ENCODE measurements at regions not wholly inside any gene's neighbourhood (a gene's known extent, or its start where the extent isn't known, plus 50 kb on each side); places are given as distances from the start of the nearest gene placed in this dataset.

DNA sequence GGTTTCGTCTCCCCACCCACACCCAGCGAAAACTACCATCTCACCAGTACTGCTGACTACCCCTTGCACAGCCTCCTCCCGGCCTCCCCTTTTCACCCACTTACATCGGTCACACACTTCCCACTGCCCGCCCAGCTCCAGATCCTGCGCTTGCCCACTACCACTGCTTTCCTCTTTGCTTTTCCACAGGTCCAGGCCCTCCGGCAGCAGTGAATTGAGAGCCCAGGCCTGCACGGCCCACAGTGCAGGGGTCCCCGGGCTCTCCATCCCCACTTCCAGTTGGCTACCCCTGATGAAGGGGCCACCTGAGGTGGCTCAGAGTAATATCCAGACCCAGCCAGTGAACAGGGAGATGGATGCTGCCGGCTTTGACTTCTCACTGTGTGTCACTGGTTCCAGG, 120.2 kb upstream of the FSTL4 start:
- H3K27ac Mint-ChIP-seq = no peak overlapping the region
- intact Hi-C loops (cut with DNase I, micrococcal nuclease) = no loop called here
- DNase-seq (no peak), ATAC-seq (no peak)
- ChIA-PET CTCF (interaction anchor here (0.8 kb wide), 1 partner anchor 14 kb away, joined by 3 read pairs; no protein-coding TSS in a partner anchor), POLR2A (no interaction called here)
- H3K4me1 Mint-ChIP-seq = no peaks in the 10 kb centered on the region
- no peaks in the 10 kb centered on the region for H3K9me3 Mint-ChIP-seq (ENCODE audit: low read depth)
- no peaks in the 10 kb centered on the region for H3K36me3 Mint-ChIP-seq (ENCODE audit: low read depth)
- H3K27me3 Mint-ChIP-seq = peaks cover 2% of the 10 kb centered on the region
- H3K4me3 Mint-ChIP-seq = no peak overlapping the region

DNA sequence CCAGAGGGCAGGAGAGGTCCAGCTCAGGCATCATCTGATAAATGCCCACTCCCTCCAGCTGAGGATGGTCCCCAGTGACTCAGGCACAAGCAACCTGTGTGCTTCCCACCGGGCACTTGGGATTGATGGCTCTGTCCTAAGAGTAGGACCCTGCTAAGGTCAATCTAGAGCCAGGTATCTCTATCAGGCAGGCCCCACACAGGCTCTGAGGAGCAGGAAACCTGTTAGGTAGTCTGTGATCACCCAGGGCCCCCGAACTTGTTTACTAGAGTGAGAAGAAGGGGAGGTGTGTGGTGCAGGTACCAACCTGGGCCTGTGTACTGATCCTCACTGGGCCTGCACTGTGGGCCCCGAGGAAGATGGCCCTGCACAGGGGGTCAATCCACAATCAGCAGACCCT, 119.6 kb upstream of the FSTL4 start:
- CTCF ChIA-PET = interaction anchor here (0.6 to 0.9 kb wide), 2 partner anchors 13 to 15 kb away, joined by 3 read pairs; no protein-coding TSS in a partner anchor
- H3K4me1 Mint-ChIP-seq = no peaks in the 10 kb centered on the region
- H3K27me3 Mint-ChIP-seq = peaks cover 2% of the 10 kb centered on the region
- ATAC-seq = no peak
- POLR2A ChIA-PET = no interaction called here
- H3K9me3 Mint-ChIP-seq (ENCODE audit: low read depth) = no peaks in the 10 kb centered on the region
- DNase-seq = no peak
- intact Hi-C loops (cut with DNase I, micrococcal nuclease) = no loop called here
- H3K4me3 Mint-ChIP-seq = no peak overlapping the region
- H3K36me3 Mint-ChIP-seq (ENCODE audit: low read depth) = no peaks in the 10 kb centered on the region
- H3K27ac Mint-ChIP-seq = no peak overlapping the region

DNA sequence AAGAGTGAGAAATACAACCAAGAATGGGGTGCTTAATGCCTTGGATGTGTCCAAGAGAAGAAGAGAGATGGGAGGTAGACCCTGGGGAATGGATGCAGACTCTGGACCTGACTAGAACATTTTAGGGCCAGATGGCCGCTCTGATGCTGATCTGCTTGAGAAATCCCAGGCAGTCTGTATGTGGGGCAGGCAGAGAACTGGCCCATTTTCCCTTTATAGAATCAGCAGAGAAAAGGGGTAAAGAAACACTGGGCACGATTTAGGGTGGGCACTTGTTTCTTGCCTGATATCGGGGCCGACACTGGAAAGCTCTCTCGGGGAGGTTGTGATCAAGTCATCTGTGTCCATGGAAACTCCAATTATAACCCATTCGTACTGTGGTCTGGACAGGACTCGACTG, 118.5 kb upstream of the FSTL4 start:
- Mint-ChIP-seq H3K36me3 (ENCODE audit: low read depth) (no peaks in the 10 kb centered on the region), H3K4me1 (no peaks in the 10 kb centered on the region), H3K4me3 (no peak overlapping the region), H3K27me3 (peaks cover 10% of the 10 kb centered on the region), H3K27ac (no peak overlapping the region), H3K9me3 (ENCODE audit: low read depth) (no peaks in the 10 kb centered on the region)
- ATAC-seq (no peak), DNase-seq (no peak)
- POLR2A ChIA-PET = no interaction called here
- intact Hi-C loops (cut with DNase I, micrococcal nuclease) = no loop called here
- CTCF ChIA-PET = no interaction called here

DNA sequence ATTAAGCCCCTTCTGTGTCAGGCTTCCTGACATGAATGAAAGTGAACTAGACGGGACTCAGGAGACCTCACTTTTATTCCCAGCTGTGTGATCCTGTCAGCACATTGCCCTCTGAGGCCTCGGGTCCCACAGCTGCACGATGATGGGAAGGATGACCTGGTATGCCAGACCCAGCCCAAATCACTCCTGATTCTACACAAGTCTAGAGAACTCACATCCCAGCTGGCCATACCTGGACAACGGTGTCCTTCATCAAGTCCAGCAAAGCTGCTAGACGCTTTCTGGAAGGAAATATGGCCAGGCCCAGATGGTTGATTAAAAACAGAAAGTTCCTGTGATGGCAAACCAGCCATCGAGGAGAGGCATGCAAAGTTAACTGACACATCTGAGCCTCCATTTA, 118.0 kb upstream of the FSTL4 start:
- Mint-ChIP-seq H3K36me3 (ENCODE audit: low read depth) (no peaks in the 10 kb centered on the region), H3K4me1 (no peaks in the 10 kb centered on the region), H3K27me3 (peaks cover 10% of the 10 kb centered on the region), H3K4me3 (no peak overlapping the region), H3K9me3 (ENCODE audit: low read depth) (no peaks in the 10 kb centered on the region), H3K27ac (no peak overlapping the region)
- CTCF ChIA-PET = no interaction called here
- DNase-seq = no peak
- intact Hi-C loops (cut with DNase I, micrococcal nuclease) = no loop called here
- POLR2A ChIA-PET = no interaction called here
- ATAC-seq = no peak

DNA sequence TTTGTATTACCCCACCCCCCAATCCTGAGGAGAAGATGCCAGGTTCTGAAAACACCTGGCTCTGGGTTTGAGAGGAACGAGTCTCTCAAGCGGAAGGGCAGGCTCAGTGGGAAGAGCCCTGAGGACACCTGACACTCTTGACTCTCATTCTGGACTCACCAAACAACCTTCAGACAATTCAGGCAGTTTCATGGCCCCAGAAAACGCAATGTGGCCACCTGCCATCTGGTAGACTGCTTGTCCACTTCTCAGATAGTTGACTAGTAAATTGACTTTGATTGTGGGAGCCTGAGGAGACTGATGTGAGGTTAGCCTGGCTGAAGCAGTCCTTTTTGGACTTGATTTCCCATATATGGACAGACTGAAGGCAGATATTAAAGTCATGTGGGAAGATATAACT, 117.5 kb upstream of the FSTL4 start:
- intact Hi-C loops (cut with DNase I, micrococcal nuclease) = no loop called here
- H3K27me3 Mint-ChIP-seq = peaks cover 12% of the 10 kb centered on the region
- no peak for DNase-seq

DNA sequence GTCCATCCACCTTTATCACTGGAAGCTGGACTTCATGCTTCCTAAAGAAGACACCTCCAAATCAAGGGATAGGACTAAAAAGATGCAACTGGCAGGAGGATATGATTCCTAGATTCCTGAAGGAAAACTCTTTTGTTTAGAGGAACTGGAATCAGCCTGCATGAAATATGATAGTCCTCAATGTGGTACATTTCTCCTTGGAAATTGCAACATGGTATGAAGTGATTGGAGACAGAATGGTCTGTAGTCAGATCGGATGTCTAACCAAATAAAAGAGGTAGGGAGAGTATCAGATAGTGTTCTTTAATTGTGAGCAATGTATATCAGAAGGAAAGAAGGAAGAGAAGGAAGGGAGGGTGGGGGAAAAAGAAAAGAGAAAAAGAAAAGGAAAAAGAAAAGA, 116.1 kb upstream of the FSTL4 start:
- POLR2A ChIA-PET = no interaction called here
- H3K9me3 Mint-ChIP-seq (ENCODE audit: low read depth) = no peaks in the 10 kb centered on the region
- no peak overlapping the region for H3K4me3 Mint-ChIP-seq
- no peak overlapping the region for H3K27ac Mint-ChIP-seq
- CTCF ChIA-PET = interaction anchor here (0.6 kb wide), 1 partner anchor 10 kb away, joined by 3 read pairs; no protein-coding TSS in a partner anchor
- no peak for DNase-seq
- ATAC-seq = no peak
- no peaks in the 10 kb centered on the region for H3K4me1 Mint-ChIP-seq
- intact Hi-C loops (cut with DNase I, micrococcal nuclease) = no loop called here
- H3K27me3 Mint-ChIP-seq = peaks cover 12% of the 10 kb centered on the region
- H3K36me3 Mint-ChIP-seq (ENCODE audit: low read depth) = no peaks in the 10 kb centered on the region

More for the DNA sequence above, 117.5 kb upstream of the FSTL4 start:
- ChIA-PET CTCF (no interaction called here), POLR2A (no interaction called here)
- ATAC-seq = no peak
- Mint-ChIP-seq H3K4me1 (no peaks in the 10 kb centered on the region), H3K9me3 (ENCODE audit: low read depth) (no peaks in the 10 kb centered on the region), H3K36me3 (ENCODE audit: low read depth) (no peaks in the 10 kb centered on the region), H3K4me3 (no peak overlapping the region), H3K27ac (no peak overlapping the region)

DNA sequence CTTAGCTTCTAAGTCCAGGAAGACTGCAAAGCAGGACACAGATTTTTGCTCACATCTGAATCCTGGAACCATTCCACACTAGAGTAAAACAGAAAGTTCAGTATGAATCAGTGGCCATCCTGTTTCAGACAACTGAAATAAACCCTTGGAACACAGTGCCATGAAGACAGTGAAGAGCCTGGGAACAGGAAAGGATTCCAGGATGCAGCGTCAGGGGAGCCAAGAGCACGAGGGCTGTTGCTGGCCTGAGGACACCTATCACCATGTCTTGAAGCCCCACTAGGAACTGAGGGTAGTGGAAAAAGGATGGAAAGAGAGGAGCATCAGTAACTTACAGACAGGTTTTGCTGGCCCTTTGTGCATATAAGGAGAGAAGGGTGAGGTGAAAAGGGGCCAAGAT, 115.3 kb upstream of the FSTL4 start:
- intact Hi-C loops (cut with DNase I, micrococcal nuclease) = no loop called here
- Mint-ChIP-seq H3K27me3 (peaks cover 12% of the 10 kb centered on the region), H3K4me3 (no peak overlapping the region), H3K4me1 (no peaks in the 10 kb centered on the region), H3K9me3 (ENCODE audit: low read depth) (peaks cover 3% of the 10 kb centered on the region), H3K36me3 (ENCODE audit: low read depth) (no peaks in the 10 kb centered on the region), H3K27ac (no peak overlapping the region)
- no peak for ATAC-seq
- POLR2A ChIA-PET = no interaction called here
- DNase-seq = no peak
- CTCF ChIA-PET = interaction anchor here (0.6 to 1.0 kb wide), 2 partner anchors 126 to 143 kb away, joined by 3 read pairs; no protein-coding TSS in a partner anchor

DNA sequence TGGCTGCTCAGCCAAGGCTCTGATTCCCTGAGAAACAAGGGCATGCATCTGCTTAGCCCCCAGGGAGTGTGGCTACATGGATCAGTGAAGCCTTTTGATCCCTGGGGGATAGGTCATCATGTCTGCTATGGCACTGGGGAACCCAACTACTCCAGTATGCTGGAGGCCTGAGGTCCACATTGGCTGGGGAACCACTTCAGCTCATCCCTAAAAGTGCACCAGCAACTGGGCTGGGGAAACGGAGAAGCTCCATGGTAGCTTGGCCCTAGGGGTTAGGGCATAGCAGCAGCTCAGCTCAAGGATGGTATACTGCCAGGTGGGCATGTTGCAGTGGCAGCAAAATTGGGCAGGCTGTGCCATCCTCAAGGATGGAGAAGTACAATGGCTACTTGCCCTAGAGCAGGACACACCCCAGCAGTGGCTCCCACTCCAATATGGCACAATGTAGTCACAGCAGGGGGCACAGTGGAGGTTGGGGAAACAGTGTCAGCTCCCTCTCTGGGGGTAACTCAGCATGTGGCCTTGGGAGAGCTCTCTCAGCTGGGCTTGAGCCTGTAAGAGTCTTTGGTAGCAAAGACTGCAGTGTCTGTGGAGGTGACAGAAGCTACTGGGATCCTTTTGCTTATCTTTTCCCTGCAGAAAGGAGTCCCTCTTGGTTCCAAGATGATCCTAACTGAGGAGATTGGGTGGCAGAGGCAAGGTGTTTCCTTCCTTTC, 111.5 kb upstream of the FSTL4 start:
- Mint-ChIP-seq H3K27me3 (peaks cover 15% of the 10 kb centered on the region), H3K4me3 (no peak overlapping the region), H3K27ac (no peak overlapping the region), H3K4me1 (no peaks in the 10 kb centered on the region), H3K36me3 (ENCODE audit: low read depth) (no peaks in the 10 kb centered on the region), H3K9me3 (ENCODE audit: low read depth) (peaks cover 21% of the 10 kb centered on the region)
- POLR2A ChIA-PET = no interaction called here
- ATAC-seq (no peak), DNase-seq (no peak)
- intact Hi-C loops (cut with DNase I, micrococcal nuclease) = no loop called here
- CTCF ChIA-PET = interaction anchor here (0.6 kb wide), 1 partner anchor 348 kb away, joined by 3 read pairs; no protein-coding TSS in a partner anchor

DNA sequence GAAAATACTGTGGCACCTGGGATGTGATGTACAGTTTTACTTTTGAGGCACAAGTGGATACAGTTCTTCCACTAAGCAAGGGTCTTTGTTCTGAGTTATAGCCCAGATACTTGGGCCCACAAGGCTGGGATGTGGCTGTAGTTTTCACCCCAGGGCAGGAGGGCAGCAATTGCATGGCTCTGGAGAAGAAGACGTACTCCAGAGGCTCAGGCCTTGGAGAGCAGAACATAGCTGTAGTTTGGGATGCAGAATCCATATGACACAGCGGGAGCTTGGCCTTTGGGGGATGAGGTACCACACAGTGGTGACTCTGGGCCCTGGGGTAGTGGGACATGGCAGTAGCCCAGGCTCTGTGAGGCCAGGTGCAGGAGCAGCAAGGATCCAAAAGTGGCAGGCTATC, 110.8 kb upstream of the FSTL4 start:
- DNase-seq (no peak), ATAC-seq (no peak)
- peaks cover 19% of the 10 kb centered on the region for H3K27me3 Mint-ChIP-seq
- no peak overlapping the region for H3K27ac Mint-ChIP-seq
- peaks cover 21% of the 10 kb centered on the region for H3K9me3 Mint-ChIP-seq (ENCODE audit: low read depth)
- H3K4me3 Mint-ChIP-seq = no peak overlapping the region
- no peaks in the 10 kb centered on the region for H3K36me3 Mint-ChIP-seq (ENCODE audit: low read depth)
- ChIA-PET POLR2A (no interaction called here), CTCF (no interaction called here)
- no peaks in the 10 kb centered on the region for H3K4me1 Mint-ChIP-seq
- intact Hi-C loops (cut with DNase I, micrococcal nuclease) = no loop called here

DNA sequence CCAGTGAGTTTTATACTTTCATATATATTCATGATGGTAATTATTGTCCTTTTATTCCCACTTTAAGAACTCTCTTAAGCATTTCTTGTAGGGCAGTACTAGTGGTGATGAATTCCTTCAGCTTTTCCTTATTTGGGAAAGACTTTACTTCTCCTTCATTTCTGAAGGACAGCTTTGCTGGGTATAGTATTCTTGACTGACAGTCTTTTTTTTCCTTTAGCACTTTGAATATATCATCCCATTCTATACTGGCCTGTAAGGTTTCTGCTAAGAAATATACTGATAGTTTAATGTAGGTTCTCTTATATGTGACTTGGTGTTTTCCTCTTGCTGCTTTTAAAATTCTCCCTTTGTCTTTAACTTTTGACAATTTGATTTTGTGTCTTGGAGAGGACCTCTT, 109.0 kb upstream of the FSTL4 start:
- Mint-ChIP-seq H3K36me3 (ENCODE audit: low read depth) (no peaks in the 10 kb centered on the region), H3K27me3 (peaks cover 15% of the 10 kb centered on the region), H3K27ac (no peak overlapping the region), H3K4me3 (no peak overlapping the region), H3K9me3 (ENCODE audit: low read depth) (peaks cover 21% of the 10 kb centered on the region), H3K4me1 (no peaks in the 10 kb centered on the region)
- intact Hi-C loops (cut with DNase I, micrococcal nuclease) = no loop called here
- ChIA-PET CTCF (interaction anchor here (0.6 to 1.1 kb wide), 3 partner anchors 25 to 48 kb away, joined by 3 read pairs; no protein-coding TSS in a partner anchor), POLR2A (no interaction called here)
- DNase-seq = no peak
- no peak for ATAC-seq

DNA sequence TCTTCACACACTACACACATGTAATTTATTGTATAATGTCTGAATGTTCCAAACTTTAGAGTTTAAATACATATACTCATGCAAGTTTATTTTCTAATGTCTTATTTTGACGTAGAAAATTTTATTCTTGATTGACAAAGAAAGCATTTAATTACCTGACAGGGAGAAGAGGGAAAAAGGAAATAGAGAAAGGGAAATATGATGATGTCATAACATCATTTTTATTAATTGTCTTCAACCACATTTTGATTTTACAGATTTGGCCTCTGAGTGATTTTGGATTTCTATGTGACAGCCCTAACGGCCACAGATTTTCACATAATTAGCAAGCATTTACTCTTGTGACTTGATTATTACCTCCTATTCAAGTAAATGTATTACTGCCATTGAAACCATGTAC, 106.1 kb upstream of the FSTL4 start:
- POLR2A ChIA-PET = no interaction called here
- peaks cover 11% of the 10 kb centered on the region for H3K27me3 Mint-ChIP-seq
- no peaks in the 10 kb centered on the region for H3K4me1 Mint-ChIP-seq
- DNase-seq (no peak), ATAC-seq (no peak)
- CTCF ChIA-PET = no interaction called here
- peaks cover 21% of the 10 kb centered on the region for H3K9me3 Mint-ChIP-seq (ENCODE audit: low read depth)
- H3K36me3 Mint-ChIP-seq (ENCODE audit: low read depth) = no peaks in the 10 kb centered on the region
- intact Hi-C loops (cut with DNase I, micrococcal nuclease) = no loop called here
- no peak overlapping the region for H3K4me3 Mint-ChIP-seq
- no peak overlapping the region for H3K27ac Mint-ChIP-seq

DNA sequence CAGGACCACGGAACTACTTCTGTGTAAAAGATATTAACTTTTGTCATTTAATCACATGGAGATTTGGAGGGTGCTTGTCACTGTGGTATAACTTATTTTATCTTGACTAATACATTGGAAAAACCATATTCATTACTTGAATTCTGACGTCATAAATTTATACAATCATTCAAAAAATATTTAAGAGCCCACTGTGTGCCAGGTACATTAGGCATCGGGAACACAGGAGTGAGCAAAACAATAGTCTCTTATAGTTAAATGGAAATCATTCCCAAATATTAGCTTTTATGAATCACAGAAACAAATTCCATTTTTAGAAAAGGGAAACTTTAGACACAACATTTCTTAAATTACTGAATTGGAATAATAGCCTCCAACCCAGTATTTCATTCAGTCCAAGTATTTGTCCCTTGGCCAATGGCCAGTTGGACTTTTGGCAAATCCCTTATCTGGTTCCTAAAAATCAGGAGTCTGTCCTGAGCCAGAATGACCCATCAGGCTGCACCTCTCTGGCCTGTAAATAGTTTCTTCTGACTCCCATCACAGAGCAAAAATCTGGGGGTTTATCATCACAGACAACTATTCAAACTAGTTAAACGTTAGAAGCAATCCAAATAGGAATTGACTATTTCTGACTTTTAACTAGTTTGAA, 104.3 kb upstream of the FSTL4 start:
- no peaks in the 10 kb centered on the region for H3K4me1 Mint-ChIP-seq
- ATAC-seq (no peak), DNase-seq (no peak)
- H3K4me3 Mint-ChIP-seq = no peak overlapping the region
- CTCF ChIA-PET = interaction anchor here (1.6 kb wide), 1 partner anchor 10 kb away, joined by 4 read pairs; no protein-coding TSS in a partner anchor
- no peaks in the 10 kb centered on the region for H3K36me3 Mint-ChIP-seq (ENCODE audit: low read depth)
- intact Hi-C loops (cut with DNase I, micrococcal nuclease) = no loop called here
- POLR2A ChIA-PET = no interaction called here
- H3K27ac Mint-ChIP-seq = no peak overlapping the region
- peaks cover 10% of the 10 kb centered on the region for H3K9me3 Mint-ChIP-seq (ENCODE audit: low read depth)
- H3K27me3 Mint-ChIP-seq = peaks cover 13% of the 10 kb centered on the region
